ENCODE measurements at regions not wholly inside any gene's neighbourhood (a gene's known extent, or its start where the extent isn't known, plus 50 kb on each side); places are given as distances from the start of the nearest gene placed in this dataset.
A peak's percentile ranks its signal among the peaks of the same experiment; 100 is the strongest.

DNA sequence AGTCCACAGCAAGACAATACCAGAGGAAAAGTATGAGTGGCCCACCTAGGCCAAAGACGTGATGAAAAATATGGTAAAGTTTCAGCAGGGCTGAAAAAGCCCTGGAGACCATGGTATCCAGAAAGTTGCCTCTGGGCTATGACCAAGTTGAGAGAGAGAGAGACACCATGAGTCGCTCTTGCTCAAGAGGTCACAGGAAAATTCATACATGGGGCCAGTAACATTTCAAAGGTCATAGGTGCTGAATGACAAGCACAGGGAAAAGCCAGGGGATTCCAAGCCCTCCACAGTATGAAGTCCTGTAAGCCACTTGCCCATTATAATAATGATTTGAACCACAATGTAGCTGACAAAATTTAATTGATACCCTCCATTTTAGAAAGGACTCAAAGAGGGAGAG lies 657.7 kb upstream of the CITED2 start:
- Histone ChIP-seq H3K9ac (no peak overlapping the region), H3K4me2 (ENCODE audit: unreplicated experiment) (no peak overlapping the region), H3K9me3 (ENCODE audit: low read depth) (peaks cover 7% of the 10 kb centered on the region), H3K36me3 (ENCODE audit: low read depth) (no peaks in the 10 kb centered on the region), H2AFZ (no peak overlapping the region), H3F3A (ENCODE audit: insufficient read depth) (no peaks in the 10 kb centered on the region), H3K27ac (no peak overlapping the region), H3K27me3 (replicated peaks; ENCODE audit: insufficient read depth) (no peaks in the 10 kb centered on the region), H3K4me1 (ENCODE audit: insufficient read depth) (no peaks in the 10 kb centered on the region), H4K20me1 (ENCODE audit: insufficient read depth) (no peaks in the 10 kb centered on the region), H3K9me2 (ENCODE audit: insufficient read depth) (no peaks in the 10 kb centered on the region), H3K4me3 (no peak overlapping the region), H3K79me2 (ENCODE audit: insufficient read depth) (no peaks in the 10 kb centered on the region)
- WGBS, 2 experiments (ENCODE audit: low coverage in 1 of 2, low lambda C conversion rate in 2 of 2, missing lambda C conversion rate in 2 of 2), result 76 to 83% methylated on average over 2 of the region's 2 CpGs
- in situ Hi-C loops (cut with MboI), result no loop called here
- DNase-seq, result peak; percentile 4
- TF ChIP-seq EZH2phosphoT487 (IDR thresholded peaks at IDR 0.05; ENCODE audit: insufficient read depth, low read depth) (no peak), EZH2 (IDR thresholded peaks at IDR 0.05; ENCODE audit: insufficient read depth, poor library complexity, severe bottlenecking) (no peak)

DNA sequence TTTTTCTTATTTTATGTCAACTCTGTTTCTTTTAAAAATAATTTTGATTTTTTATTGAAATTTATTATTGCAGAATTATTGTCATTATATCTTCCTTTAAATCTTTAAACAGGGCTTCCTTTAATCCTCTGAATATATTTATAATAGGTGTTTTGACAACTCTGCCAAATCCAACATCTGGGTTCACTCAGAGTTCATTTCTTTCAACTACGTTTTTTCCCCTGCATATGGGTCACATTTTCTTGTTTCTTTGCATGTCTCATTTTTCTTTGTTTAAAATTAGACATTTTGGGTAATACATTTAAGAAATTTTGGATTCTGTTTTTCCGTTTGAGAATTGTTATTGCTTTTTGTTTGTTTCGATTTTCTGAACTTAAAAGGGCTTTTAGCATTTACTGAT lies 655.1 kb upstream of the CITED2 start:
- no peaks in the 10 kb centered on the region for H4K20me1 ChIP-seq (ENCODE audit: insufficient read depth)
- no peaks in the 10 kb centered on the region for H3K4me1 ChIP-seq (ENCODE audit: insufficient read depth)
- no peaks in the 10 kb centered on the region for H3F3A ChIP-seq (ENCODE audit: insufficient read depth)
- in situ Hi-C loops (cut with MboI), result no loop called here
- no peaks in the 10 kb centered on the region for H3K79me2 ChIP-seq (ENCODE audit: insufficient read depth)
- no peak overlapping the region for H3K9ac ChIP-seq
- no peak overlapping the region for H3K27ac ChIP-seq
- WGBS, 2 experiments (ENCODE audit: low coverage in 1 of 2, low lambda C conversion rate in 2 of 2, missing lambda C conversion rate in 2 of 2), result 58 to 65% methylated on average over 3 of the region's 3 CpGs
- no peak overlapping the region for H3K4me3 ChIP-seq
- no peaks in the 10 kb centered on the region for H3K9me2 ChIP-seq (ENCODE audit: insufficient read depth)
- no peaks in the 10 kb centered on the region for H3K36me3 ChIP-seq (ENCODE audit: low read depth)
- no peaks in the 10 kb centered on the region for H3K27me3 ChIP-seq (replicated peaks; ENCODE audit: insufficient read depth)
- no peak for TF ChIP-seq EZH2phosphoT487 (IDR thresholded peaks at IDR 0.05; ENCODE audit: insufficient read depth, low read depth)
- no peak for TF ChIP-seq EZH2 (IDR thresholded peaks at IDR 0.05; ENCODE audit: insufficient read depth, poor library complexity, severe bottlenecking)
- no peak overlapping the region for H3K4me2 ChIP-seq (ENCODE audit: unreplicated experiment)
- H2AFZ ChIP-seq, result no peak overlapping the region
- peaks cover 8% of the 10 kb centered on the region for H3K9me3 ChIP-seq (ENCODE audit: low read depth)
- no peak for DNase-seq

DNA sequence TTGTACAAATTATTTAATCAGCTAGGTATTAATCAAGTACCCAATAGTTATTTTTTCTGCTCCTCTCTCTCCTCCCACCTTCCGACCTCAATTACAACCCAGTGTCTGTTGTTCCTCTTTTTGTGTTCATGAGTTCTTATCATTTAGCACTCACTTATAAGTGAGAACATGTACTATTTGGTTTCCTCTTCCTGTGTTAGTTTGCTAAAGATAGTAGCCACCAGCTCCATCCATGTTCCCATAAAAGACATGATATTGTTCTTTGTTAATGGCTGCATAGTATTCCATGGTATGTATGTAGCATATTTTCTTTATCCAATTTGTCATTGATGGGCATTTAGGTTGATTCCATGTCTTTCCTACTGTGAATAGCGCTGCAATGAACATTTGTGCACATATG lies 652.8 kb upstream of the CITED2 start:
- no peak overlapping the region for H3K4me3 ChIP-seq
- H3K9me3 ChIP-seq (ENCODE audit: low read depth), result peaks cover 8% of the 10 kb centered on the region
- DNase-seq, result no peak
- TF ChIP-seq EZH2phosphoT487 (IDR thresholded peaks at IDR 0.05; ENCODE audit: insufficient read depth, low read depth), result no peak
- TF ChIP-seq EZH2 (IDR thresholded peaks at IDR 0.05; ENCODE audit: insufficient read depth, poor library complexity, severe bottlenecking), result no peak
- no peak overlapping the region for H3K9ac ChIP-seq
- H4K20me1 ChIP-seq (ENCODE audit: insufficient read depth), result no peaks in the 10 kb centered on the region
- H3K79me2 ChIP-seq (ENCODE audit: insufficient read depth), result no peaks in the 10 kb centered on the region
- WGBS, 2 experiments (ENCODE audit: low coverage in 1 of 2, low lambda C conversion rate in 2 of 2, missing lambda C conversion rate in 2 of 2), result 70 to 71% methylated on average over 2 of the region's 2 CpGs
- H3K27ac ChIP-seq, result no peak overlapping the region
- no peaks in the 10 kb centered on the region for H3K4me1 ChIP-seq (ENCODE audit: insufficient read depth)
- no peaks in the 10 kb centered on the region for H3F3A ChIP-seq (ENCODE audit: insufficient read depth)
- H2AFZ ChIP-seq, result no peak overlapping the region
- no peaks in the 10 kb centered on the region for H3K9me2 ChIP-seq (ENCODE audit: insufficient read depth)
- in situ Hi-C loops (cut with MboI), result no loop called here
- H3K27me3 ChIP-seq (replicated peaks; ENCODE audit: insufficient read depth), result no peaks in the 10 kb centered on the region
- H3K4me2 ChIP-seq (ENCODE audit: unreplicated experiment), result no peak overlapping the region
- no peaks in the 10 kb centered on the region for H3K36me3 ChIP-seq (ENCODE audit: low read depth)

DNA sequence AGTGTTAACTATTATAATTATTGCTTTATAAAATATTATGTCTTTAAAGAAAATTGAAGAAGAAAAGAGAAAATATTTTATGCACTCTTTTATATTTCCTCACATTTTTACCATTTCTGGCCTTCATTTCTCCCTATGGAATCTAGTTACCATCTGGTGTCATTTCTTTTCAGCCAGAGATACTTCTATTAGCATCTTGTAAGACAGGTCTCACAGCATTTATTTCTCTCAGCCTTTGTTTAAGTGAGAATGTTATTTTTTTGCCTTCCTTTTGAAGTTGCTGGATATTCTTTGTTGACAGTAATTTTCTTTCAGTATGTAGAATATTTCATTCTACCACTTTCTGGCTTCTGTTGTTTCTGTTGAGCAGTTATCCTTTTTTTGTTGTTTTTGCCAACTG lies 652.1 kb upstream of the CITED2 start:
- no peak overlapping the region for H2AFZ ChIP-seq
- no peaks in the 10 kb centered on the region for H3K79me2 ChIP-seq (ENCODE audit: insufficient read depth)
- H4K20me1 ChIP-seq (ENCODE audit: insufficient read depth), result no peaks in the 10 kb centered on the region
- TF ChIP-seq EZH2phosphoT487 (IDR thresholded peaks at IDR 0.05; ENCODE audit: insufficient read depth, low read depth) (no peak), EZH2 (IDR thresholded peaks at IDR 0.05; ENCODE audit: insufficient read depth, poor library complexity, severe bottlenecking) (no peak)
- H3K36me3 ChIP-seq (ENCODE audit: low read depth), result no peaks in the 10 kb centered on the region
- DNase-seq, result no peak
- H3K9me3 ChIP-seq (ENCODE audit: low read depth), result peaks cover 8% of the 10 kb centered on the region
- no peaks in the 10 kb centered on the region for H3K9me2 ChIP-seq (ENCODE audit: insufficient read depth)
- H3K9ac ChIP-seq, result no peak overlapping the region
- H3K27me3 ChIP-seq (replicated peaks; ENCODE audit: insufficient read depth), result no peaks in the 10 kb centered on the region
- in situ Hi-C loops (cut with MboI), result no loop called here
- no peaks in the 10 kb centered on the region for H3K4me1 ChIP-seq (ENCODE audit: insufficient read depth)
- H3K4me3 ChIP-seq, result no peak overlapping the region
- H3K27ac ChIP-seq, result no peak overlapping the region
- no peak overlapping the region for H3K4me2 ChIP-seq (ENCODE audit: unreplicated experiment)
- H3F3A ChIP-seq (ENCODE audit: insufficient read depth), result no peaks in the 10 kb centered on the region

DNA sequence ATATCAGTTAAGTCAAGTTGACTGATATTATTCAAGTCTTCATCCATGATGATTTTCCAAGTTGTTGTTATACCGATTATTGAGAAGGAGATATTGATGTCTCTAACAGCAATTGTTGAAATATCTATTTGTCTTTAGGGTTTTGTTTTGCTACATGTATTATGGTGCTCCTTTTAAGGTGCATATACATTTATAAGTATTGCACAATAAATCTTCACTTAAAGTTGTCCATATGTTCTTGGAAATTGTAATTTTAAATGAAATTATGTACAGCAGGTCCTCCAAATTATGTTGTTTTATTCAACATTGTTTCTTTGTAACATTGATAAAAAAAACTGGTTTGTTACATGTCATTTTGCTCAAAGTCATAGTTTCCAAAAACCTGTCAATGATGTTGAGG lies 650.7 kb upstream of the CITED2 start:
- in situ Hi-C loops (cut with MboI), result no loop called here

More for the DNA sequence above, 650.7 kb upstream of the CITED2 start:
- Histone ChIP-seq H4K20me1 (ENCODE audit: insufficient read depth) (no peaks in the 10 kb centered on the region), H3K4me1 (ENCODE audit: insufficient read depth) (no peaks in the 10 kb centered on the region), H3K9me3 (ENCODE audit: low read depth) (peaks cover 8% of the 10 kb centered on the region), H3K4me3 (no peak overlapping the region), H3K27ac (no peak overlapping the region), H3K79me2 (ENCODE audit: insufficient read depth) (no peaks in the 10 kb centered on the region), H3K9ac (no peak overlapping the region), H2AFZ (no peak overlapping the region), H3K4me2 (ENCODE audit: unreplicated experiment) (no peak overlapping the region), H3F3A (ENCODE audit: insufficient read depth) (no peaks in the 10 kb centered on the region), H3K9me2 (ENCODE audit: insufficient read depth) (no peaks in the 10 kb centered on the region), H3K27me3 (replicated peaks; ENCODE audit: insufficient read depth) (no peaks in the 10 kb centered on the region), H3K36me3 (ENCODE audit: low read depth) (no peaks in the 10 kb centered on the region)
- no peak for DNase-seq
- no peak for TF ChIP-seq EZH2phosphoT487 (IDR thresholded peaks at IDR 0.05; ENCODE audit: insufficient read depth, low read depth)
- no peak for TF ChIP-seq EZH2 (IDR thresholded peaks at IDR 0.05; ENCODE audit: insufficient read depth, poor library complexity, severe bottlenecking)
- 82 to 88% methylated on average over 1 of the region's 1 CpG for WGBS, 2 experiments (ENCODE audit: low coverage in 1 of 2, low lambda C conversion rate in 2 of 2, missing lambda C conversion rate in 2 of 2)

Data from GM23248 (cell line).